Omental fat pad (tissue), 3 donors: ENCODE measurements at regions not wholly inside any gene's neighbourhood (a gene's known extent, or its start where the extent isn't known, plus 50 kb on each side); places are given as distances from the start of the nearest gene placed in this dataset.
A peak's percentile ranks its signal among the peaks of the same experiment; 100 is the strongest.

Experiments used
- ATAC-seq: fragments of 150-250 bp; one replicate; pipeline ENCODE4 v1.9.1; 2016; ENCODE audit warnings: mild to moderate bottlenecking, moderate library complexity; ENCODE audit not compliant: low FRiP score
- DNase-seq: peaks from one replicate; pipeline ENCODE4 v3.0.0-alpha.2; 2019; ENCODE audit warnings: low spot score
- TF ChIP-seq, protein P1 (sequence below), 3 donors: fragments of 450-650 bp; IDR thresholded peaks; one replicate each; pipeline ENCODE4 v1.5.1; 2016 to 2017; ENCODE audit warnings: antibody characterized with exemption in 3 of 3, mild to moderate bottlenecking in 3 of 3, moderate library complexity in 2 of 3

DNA sequence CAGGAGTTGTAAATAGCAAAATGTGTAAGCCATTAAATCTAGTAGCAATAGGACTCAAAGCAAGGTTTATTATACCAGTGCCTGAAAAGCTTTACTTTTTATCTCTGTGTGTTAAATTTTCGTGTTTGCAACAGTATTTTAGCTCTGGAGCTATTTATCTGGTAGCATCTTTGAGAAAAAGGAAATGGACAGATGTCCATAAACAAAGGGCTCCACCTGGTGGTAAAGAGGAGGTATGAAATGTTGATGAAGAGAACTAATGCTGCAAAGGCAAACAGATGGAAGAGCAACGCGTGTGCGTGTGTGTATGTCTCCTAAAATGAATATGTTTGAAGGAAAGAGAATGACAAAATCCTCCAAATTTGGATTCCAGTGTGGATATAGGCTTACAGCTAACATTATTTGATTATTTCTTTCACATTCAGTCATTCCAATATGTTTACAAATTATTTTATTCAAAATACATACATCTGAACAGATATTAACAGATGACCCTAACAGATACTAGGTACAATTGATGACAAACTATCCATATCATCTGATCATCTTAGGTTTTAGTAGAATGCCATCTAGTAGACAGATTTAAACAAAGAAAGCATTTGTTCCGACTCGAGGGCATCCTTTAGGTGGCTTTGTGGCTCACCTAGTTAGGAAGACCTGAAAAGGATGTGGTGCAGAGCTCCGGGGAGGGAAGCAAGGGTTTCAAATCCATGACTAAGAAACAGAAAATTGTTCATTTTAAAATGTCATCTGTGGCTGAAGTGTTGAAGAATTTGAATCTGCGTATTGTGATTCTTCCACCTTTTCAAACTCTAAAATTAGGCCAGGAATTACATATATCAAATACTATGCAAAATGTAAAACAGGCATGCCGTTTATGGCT is 383.3 kb downstream of the MTX2 start:
- TF ChIP-seq, protein P1, sequence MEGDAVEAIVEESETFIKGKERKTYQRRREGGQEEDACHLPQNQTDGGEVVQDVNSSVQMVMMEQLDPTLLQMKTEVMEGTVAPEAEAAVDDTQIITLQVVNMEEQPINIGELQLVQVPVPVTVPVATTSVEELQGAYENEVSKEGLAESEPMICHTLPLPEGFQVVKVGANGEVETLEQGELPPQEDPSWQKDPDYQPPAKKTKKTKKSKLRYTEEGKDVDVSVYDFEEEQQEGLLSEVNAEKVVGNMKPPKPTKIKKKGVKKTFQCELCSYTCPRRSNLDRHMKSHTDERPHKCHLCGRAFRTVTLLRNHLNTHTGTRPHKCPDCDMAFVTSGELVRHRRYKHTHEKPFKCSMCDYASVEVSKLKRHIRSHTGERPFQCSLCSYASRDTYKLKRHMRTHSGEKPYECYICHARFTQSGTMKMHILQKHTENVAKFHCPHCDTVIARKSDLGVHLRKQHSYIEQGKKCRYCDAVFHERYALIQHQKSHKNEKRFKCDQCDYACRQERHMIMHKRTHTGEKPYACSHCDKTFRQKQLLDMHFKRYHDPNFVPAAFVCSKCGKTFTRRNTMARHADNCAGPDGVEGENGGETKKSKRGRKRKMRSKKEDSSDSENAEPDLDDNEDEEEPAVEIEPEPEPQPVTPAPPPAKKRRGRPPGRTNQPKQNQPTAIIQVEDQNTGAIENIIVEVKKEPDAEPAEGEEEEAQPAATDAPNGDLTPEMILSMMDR (IDR thresholded peaks at IDR 0.05), result peak in 1 of 3 donors; percentile 52
- ATAC-seq (no peak), DNase-seq (no peak)

DNA sequence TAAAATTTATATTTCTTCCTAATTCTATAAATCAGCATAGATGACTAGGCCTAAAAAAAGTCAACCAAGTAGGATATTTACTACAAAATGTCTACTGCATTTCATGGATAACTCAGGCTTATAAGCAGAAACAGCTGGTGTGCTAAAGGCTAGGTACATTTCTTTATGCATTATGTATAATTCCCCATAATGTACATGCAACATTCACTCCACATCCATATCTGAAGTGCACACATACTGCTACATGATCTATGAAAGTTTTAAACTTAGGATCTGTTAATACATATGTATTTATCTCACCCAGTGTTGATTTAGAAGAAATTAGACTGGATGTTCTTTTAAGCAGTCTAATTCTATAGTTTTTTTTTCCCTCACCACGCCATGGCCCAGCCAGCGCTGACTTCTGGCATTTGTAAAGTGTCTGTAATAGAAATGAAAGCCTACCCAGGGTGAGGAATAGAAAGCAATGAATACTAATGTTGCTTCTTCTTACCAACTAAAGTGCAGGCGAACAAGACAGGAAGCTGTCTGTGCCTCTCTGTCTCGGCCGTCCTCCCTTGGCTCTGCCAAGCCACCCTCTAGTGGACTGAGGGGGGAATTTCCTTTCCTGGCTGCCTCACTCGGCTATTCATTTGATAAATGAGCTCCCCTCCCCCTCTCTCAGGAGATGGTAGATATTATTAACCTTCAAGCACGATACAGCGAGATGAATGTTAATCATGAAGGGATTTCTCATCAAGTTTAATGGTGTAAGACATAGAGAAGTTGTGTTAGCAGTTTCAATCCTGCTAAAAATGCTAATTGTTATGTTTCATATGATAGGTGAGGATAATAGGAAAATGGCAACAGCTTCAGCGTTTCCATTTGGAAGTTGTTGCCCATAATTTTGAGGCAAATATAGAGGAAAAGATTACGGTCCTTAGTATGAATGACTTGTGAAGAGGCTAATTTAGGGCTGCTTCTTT is 384.5 kb downstream of the MTX2 start:
- peak; percentile 26 for DNase-seq
- ATAC-seq, result peak; percentile 30
- TF ChIP-seq, protein P1 (IDR thresholded peaks at IDR 0.05), result peak in 1 of 3 donors; percentile 9

DNA sequence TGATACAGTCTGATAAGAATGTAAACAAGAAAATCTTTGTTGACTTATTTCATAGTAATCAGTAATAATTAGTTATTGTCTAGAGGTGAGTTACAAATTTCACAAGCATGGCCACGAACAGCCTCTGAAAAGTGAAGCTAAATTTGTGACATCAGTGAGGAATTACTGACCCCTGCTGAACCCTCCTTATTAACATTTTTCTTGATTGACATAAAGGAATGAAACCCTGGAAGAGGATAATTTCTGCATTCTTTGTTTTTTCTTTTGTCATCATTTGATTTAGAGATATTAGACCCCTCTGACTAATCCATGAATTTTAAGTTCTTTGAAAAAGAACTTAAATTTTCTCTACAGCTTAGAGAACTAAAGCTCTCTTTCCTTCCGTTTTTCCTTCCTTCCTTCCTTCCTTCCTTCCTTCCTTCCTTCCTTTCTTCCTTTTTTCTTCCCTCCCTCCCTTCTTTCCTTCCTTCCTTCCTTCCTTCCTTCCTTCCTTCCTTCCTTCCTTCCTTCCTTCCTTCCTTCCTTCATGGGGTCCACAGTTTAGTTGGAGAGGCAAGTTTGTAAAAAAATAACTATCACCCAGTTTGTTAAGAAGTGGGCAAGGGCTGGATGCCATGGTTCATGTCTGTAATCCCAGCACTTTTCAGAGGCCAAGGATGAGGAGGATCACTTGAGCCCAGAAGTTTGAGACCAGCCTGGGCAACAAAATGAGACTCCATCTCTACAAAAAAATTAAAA is 387.0 kb downstream of the MTX2 start:
- TF ChIP-seq, protein P1 (IDR thresholded peaks at IDR 0.05), result no peak
- no peak for DNase-seq
- no peak for ATAC-seq

DNA sequence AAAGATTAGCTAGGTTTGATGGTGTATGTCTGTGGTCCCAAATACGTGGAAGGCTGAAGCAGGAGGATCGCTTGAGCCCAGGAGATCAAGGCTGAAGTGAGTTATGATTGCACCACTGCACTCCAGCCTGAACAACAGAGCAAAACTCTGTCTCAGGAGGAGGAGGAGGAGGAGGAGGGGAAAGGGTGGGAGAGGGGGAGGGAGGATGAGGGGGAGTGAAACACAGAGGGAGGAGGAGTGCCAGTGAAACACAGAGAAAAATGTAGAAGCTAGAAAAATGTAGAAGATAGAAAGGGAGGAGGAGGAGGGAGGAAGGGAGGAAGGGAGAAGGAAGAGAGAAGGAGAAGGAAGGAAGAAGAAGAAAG is 387.5 kb downstream of the MTX2 start:
- DNase-seq (no peak), ATAC-seq (no peak)
- TF ChIP-seq, protein P1 (IDR thresholded peaks at IDR 0.05), result no peak

DNA sequence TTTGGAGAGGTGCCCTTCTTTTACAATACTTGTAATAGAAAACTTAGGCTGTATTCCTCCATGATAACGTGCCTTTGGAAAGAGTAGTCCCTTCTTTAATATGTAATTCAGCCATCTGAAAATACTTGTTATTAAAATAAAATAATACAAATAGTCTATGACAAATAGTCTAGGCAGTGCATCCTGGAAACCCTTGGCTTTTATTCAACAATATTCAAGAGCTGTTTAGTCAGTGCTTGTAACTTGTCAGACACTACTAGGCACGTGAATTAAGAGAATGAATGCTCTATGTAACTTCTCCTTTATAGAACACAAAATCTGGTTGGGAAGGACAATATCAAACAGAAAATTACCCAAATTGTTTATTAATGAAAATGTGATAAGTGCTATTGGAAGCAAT is 388.2 kb downstream of the MTX2 start:
- DNase-seq, result no peak
- TF ChIP-seq, protein P1 (IDR thresholded peaks at IDR 0.05), result no peak
- ATAC-seq, result peak; percentile 52

DNA sequence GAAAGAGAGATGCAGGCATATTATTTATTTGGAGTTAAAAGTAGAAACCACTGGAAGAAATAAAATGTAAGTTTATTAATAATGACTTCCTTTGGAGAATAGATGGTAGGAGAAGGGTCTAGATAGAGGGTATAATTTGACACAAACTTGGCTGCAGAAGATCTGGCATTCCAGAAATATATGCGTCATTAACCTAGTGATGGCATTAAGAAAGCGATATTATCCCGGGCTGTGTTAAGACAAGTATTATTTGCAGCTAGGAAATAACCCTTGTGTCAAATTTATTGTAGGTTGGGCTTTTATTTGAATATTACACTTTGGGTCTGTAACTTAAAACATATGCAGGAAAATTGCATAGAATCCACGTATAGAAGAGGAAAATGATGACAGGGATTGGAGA is 389.5 kb downstream of the MTX2 start:
- TF ChIP-seq, protein P1 (IDR thresholded peaks at IDR 0.05), result no peak
- ATAC-seq, result no peak

More for the DNA sequence above, 389.5 kb downstream of the MTX2 start:
- DNase-seq, result no peak
